Kasumi-1 (cell line): ENCODE measurements at regions not wholly inside any gene's neighbourhood (a gene's known extent, or its start where the extent isn't known, plus 50 kb on each side); places are given as distances from the start of the nearest gene placed in this dataset.
"Not testable (repeated sequence)": the region's sequence is repeated elsewhere in the genome, so short reads cannot be mapped to it uniquely, and the experiment has no call there.

Source experiments
- DNase-seq, 2 experiments: peaks; one replicate each; lab custom pipeline; 2025; lab: John Stamatoyannopoulos, UW

DNA sequence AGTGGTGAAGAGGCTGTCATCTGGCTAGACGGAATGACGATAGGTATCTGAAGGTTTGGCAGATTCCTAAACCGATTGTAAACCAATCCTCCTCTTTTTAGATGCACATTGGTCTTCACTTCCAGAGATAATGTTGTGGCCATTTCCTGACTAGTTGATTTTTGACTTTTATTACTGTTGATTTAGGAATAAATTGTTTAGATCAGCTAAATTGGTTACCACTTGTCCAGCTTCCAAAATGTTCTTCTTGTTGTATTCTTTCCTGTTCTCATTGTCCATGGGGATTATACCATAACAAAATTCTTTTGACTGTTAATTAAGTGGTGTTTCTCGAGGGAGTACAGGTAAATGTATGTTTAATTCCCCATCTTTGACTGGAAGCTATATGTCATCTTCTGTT is 119.7 kb downstream of the MACROH2A1 start:
- no peak for DNase-seq

DNA sequence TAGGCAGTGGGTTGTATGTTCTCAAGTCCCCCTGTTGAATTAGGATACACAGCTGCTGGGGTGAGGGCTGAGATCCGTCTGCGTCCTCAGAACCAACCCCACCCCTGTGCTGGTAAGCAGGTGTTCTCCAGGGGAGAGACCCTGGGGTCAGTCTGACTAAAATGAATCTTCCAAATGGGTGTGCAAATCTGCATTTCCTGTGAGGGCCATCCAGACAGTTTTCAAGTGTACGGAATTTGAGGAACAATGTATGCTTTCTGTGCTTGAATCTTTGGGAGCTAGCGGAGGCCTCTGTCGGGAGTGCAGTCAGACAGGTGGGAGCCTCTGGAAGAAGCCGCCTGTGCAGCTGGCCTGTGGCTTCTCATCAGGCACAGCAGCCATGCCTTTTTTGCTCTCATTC is 122.9 kb downstream of the MACROH2A1 start:
- DNase-seq, result no peak

DNA sequence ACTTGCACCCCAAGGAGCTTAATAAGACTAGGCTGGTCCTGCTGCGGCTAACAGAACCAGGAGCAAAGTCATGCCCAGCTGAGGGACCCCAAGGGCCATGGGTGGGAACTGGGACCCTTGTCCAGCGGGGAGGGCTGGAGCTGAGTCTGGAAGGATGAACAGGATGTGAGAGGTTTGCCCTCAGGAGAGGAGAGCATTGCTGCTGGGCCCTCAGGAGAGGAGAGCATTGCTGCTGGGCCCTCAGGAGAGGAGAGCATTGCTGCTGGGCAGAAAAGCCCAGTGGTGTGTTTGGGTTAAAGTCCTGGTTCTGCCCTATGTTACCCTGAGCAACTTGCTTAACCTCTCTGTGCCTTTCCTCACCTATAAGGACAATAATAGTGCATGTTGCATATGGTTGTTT is 125.8 kb downstream of the MACROH2A1 start:
- DNase-seq, result no peak

DNA sequence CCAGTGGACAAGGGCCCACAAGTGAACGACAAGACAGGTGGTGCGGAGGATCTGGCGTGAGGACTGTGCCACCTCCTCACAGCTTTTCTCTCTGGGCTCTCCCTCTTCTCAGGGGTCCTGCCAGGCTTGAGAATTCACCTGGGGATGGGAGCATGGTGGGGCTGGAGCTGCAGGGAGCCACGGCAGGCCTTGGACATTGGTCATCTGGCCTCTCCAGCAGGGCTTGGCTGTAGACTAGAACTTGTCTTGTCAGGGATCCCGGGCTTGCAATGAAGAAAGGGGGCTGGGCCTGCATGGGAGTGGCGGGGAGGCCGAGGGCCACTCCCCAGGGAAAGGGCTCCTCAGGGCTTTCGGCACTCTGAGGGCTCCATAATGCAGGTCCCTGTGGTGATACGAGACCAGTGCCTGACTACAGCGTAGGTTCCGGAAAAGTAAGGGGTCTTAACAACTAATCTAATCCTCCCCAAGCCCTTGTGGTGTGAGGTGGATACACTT is 126.7 kb downstream of the MACROH2A1 start:
- DNase-seq, result no peak

DNA sequence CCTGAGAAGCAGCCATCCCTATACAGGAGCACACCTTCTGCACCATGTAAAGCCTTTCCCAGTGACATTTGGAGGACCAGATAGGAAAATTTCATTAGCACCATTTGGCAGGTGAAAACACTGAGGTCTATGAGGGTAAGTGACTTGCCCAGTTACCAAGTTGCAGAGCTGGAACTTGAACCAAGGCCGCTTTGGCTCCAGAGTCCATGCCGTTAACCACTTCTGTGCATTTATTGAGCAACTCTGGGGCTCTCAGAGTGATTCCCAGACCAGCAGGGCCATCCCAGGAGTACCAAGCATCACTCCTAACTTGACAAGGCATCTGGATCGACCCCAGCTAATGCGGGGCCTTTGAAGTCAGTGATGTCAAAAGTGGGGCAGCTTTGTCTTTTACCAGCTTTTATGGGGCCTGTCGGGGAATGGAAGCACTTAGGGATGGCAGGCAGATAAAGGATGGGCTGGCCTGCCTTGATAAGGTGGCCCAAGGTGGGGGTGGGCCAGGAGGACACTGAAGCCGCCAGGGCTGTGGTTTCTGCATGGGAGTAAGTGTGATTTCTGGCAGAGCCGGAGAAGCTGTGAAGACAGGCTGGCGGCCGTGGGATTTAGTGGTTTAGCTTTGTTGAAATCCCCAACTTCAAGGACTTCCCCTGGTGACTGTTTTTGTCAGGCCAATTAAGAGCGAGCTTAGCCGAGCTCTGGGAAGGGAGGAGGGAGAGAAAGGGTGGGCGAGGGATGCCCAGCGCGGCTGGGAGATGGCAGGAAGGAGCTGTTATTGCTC is 127.3 kb downstream of the MACROH2A1 start:
- DNase-seq, result no peak

DNA sequence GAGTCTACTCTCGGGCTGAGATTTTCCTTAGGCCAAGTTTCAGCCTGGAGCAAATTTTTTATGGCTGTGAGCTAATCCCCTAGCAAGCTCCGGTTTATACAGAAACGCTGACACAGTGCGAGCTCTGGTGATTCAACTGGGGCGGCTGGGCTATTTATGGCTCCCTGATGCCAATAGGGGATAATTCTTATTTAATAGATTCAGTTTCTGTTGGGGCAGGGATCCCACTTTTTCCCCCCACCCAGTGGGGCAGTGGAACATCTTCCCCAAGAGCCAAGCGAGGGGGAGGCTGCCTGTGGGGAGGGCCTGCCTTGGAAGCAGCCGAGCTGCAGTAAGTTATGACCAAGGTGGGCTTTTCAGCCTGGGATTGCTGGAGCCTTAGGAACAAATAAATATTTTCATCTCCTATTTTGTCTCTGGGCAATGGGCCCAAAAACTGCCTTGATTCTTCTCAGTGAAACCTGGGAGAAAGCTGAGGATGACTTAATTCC is 129.1 kb downstream of the MACROH2A1 start:
- DNase-seq, result no peak

DNA sequence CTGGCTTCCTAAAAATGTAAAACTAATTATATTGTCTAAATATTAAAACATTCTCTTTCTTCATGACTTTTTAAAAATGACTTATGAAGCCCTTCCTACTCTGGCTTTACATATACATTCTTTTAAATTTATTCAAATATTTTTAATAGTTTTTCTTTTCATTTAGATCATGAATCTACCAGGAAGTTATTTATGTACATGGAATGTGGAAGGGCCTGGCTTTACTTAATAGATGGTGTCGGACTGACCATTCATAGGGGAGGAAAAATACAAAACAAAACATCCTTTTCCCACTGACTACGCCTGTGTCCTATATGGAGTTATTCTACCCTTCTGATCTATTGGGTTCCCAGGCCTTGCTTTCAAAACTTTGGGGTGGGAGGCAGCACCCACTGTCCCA is 129.8 kb downstream of the MACROH2A1 start:
- DNase-seq, result no peak

DNA sequence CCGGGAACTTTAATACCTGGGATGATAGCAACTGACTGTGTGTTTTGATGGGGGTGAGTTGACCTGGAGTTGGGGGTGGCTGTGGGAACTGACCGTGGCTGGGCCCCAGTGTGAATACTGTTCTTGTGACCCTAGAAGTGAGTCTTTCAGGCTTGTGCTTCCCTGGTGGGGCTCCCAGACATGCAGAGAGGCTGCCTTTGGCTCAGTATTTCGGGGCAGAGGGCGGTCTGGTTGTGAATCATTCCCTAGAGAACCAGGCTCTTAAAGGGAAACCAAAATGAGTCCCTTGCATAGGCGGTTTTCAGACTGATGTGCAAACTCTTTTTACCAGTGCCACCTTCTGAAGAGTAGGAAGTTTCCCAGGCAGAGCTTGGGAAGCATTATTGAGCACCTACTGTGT is 132.1 kb downstream of the MACROH2A1 start:
- DNase-seq, result no peak

DNA sequence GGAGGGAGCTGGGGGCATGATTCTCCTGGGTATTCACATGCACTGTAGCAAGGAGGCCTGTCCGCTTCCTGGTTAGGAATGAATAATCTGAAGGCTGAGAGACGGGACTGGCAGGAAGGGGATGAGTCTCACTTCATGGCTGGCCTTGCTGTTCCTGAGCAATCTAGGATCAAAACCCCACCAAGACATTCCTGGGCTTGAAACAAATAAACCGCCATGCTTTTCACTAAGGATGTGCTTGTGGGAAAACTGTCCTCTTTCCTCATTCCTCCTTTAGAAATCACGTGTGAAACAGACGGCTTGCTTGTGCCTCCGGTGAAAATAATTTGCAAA is 132.8 kb downstream of the MACROH2A1 start:
- DNase-seq, result no peak

DNA sequence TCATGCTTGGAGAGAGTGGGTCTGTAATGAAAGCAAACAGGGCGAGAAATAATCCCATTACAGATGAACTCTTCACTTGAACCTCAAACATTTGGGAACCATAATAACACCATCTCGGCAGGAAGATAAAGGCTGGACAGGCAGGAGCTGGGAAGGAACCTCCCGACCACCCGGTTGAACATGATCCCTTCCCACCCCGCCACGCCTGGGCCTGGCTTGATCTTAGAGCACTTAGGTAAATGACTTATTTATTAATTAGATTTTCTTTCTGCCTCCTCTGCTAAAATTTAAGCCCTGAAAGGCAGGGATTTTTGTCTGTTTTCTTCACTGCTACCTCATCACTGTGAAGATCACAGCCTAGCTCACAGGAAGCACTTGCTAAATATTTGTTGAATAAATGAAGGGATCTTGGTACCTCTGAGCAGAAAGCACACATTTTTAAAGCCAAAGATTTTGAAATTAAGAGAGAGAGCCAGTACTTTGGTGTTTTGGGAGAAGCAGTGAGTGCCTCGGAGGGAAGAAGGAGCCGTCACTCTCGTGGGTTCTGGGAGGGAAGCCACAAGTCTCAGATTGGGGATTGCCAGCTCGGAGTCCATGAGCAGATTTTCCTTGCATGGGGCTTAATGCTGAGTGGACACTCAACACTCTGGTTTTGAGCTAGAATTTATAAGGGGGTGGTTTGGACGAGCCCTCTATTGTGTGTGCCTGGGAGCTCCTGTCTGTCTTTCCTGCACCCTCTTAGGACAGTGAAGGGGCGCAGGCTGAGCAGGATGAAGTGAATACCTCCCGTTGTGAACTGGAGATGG is 133.3 kb downstream of the MACROH2A1 start:
- no peak for DNase-seq

DNA sequence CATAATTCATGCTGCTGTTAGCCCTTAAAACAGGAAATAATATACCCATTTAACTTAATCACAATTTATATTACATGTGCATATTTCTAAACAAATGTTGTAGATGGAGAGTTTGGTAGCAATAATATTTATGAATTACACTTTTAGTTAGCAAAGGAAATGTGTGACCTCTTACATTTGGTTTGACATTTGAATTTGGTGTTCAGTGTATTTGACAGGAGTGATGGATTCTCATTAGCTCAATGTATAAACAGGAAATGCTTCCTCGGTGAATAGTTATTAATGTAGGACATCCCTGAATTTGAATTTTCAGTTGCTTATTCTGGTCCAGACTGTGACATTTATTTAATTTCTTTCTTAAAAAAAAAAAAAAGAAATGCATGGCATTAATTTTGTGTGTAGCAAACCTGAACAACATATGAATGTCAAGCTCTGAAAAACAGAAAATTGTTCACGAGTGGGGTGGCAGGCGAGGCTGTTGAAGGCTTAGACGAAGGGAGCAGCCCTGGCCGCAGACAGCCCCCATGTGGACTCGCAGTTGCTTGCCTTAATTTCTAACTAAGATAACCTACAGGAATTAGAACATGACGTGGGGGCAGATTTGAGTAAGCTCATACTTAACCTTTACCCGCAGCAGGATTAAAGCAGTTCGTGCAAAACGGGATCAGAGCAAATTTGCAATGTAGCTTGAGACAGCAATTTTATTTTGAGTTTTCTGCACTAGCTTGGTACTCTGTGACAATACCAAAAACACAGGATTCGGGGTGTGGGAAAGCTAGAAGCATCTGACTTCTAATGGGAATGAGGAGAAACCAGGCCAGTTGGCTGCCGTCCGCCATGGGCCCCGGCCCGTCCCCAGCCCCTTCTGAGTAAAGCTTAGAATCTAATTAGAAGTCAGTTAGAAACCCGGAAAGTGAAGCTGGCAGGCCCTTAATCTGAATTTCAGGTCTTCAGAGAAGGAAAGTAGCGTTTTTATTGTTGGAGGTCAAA is 134.3 kb downstream of the MACROH2A1 start:
- no peak for DNase-seq

DNA sequence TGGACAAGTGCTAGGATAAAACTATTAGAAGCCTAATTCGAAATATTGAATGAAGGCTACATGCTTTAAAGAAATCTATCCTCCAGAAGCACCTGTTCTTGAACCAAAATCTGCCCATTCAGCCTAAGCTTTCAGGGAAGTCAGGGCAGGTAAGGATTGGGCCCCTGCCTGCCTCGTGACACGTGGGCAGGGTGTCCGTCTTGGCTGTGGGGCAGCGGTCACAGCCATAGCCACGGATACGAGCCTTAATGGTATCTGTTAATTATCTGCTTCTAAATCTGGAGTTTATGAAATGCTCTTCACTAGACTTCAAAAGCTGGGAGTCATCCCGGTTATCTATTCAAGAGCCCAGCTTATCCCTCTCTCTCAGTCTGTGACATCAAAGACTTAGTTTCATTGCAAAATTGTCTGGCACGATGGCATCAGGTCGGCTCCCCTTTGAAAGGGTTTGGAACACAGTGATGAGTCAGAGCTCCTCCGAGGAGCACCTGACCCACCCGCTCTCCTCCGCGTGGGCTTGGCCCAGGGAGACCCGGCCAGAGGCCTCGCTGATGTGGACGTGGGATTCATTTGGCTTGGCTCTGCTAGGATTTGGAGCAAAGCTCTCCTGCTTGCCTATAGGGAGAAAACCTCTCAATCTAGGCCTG is 135.9 kb downstream of the MACROH2A1 start:
- DNase-seq, result no peak

DNA sequence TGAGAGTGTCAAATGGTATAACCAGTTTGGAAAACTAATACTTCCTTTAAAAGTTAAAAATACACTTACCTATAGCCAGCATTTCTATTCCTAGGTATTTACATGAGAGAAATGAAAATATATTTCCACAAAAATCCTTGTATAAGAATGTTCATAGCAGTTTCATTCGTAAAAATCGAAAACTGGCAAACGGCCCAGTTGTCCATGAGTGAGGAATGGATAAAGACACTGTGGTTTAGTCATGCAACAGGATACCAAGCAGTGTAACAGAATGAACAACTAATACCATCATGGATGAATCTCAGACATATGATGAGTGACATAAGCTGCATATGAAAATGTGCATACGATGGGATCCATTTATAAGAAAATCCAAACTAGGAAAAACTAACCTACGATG is 136.7 kb downstream of the MACROH2A1 start:
- no peak for DNase-seq

DNA sequence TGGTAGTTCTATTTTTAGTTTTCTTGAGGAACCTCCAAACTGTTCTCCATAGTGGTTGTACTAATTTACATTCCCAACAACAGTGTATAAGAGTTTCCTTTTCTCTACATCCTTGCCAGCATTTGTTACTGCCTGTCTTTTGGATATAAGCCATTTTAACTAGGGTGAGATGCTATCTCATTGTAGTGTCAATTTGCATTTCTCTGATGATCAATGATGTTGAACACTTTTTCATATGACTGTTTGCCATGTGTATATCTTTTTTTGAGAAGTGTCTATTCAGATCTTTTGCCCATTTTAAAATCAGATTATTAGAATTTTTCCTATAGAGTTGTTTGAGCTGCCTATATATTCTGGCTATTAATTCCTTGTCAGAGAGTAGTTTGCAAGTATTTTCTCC is 138.9 kb downstream of the MACROH2A1 start:
- DNase-seq, result not testable (repeated sequence)

DNA sequence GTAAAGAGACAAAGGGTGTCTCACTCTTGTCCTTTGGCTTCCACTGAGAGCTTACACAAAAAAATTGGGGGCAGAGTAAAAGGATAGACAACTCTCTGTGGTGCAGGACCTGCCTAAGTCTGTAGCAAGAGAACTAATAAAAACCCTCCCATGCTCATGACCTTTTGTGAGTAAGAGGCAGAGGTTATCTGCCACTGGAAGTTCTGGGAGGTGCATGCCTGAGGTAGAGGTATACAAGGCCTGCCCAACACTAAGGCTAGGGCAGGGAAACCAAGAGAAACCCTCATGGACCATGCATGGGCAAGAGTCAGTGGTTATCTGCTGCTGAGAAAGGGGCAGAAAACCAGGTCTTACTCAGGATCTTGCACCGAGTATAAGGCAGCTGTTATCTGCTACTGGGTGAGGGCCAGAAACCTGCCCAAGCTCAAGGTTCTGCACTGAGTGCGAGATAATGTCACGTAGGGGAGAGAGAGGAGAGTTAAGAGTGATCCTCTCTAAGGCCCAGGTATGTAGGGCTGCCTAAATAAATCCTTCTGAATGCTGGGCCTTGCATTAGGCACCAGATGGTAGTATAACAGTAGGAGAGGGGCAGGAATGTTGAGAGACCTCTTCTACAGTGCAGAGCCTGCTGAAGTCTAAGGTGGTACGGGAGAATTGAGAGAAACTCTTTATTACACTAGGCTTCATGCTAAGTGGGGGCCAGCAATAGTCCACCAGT is 143.4 kb downstream of the MACROH2A1 start:
- DNase-seq, result no peak

DNA sequence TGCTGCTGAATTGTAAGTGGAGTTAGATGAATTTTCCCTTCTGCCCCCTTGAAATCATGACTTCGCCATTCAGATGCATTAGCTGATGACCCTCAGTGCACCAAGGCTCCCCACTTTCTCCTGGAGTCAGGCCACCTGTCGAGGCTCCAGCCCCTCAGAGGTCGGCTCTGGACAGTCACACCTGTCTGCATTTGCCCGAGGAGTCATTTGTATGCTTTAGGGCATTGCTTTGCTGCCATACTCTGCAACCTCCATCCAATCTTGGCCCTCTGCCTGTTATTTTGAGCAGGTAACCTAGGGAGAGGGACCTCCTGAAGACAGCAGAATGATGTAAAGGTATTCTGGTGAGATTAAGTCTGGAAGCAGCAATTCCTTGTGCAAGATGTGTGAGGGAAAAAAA is 144.8 kb downstream of the MACROH2A1 start:
- DNase-seq, result no peak

DNA sequence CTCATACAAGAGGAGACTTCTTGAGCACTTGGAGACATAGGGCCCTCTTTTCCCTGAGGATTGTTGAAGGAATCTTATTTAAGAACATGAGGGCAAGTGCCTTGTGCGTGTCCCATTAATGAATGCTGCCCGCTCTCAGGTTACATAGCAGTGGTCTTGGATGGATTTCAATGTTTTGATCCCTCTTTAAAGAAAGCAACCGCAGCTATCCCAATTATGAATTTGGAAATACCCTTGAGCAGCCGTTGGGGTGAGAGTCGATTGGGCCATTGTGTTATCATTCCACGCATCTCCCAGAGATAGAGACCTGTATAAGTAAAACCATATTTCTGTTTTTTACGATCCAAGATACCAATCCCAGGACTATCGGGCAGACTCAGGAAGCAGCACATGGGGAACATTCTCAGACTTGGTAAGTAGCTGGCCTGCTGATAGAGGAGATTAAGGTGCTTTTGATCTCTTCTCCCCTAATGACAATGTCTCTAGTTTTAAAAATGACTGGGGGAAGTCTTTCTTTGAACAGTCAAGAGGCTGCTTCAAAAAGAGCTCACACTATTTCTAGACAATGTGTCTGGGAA is 145.3 kb downstream of the MACROH2A1 start:
- DNase-seq, result no peak

DNA sequence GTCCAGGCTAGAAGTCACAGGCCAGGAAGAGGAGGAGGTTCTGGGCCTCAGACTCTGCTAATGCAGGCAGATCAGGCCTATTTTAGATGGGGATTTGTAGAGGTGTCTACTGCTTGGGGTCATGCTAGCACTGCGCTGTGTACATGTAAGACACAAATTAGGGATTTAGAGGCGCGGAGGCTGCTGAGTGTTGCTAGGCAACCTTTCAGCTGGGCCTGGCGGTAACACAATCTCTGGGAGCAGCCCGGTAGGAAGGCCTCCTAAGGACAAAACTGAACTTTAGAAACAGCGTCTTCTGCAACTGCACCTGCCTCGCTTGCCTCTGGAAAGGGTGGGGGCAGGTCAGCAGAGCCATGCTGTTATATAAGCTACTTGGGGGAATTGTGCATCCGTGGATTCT is 147.9 kb downstream of the MACROH2A1 start:
- DNase-seq, result no peak

DNA sequence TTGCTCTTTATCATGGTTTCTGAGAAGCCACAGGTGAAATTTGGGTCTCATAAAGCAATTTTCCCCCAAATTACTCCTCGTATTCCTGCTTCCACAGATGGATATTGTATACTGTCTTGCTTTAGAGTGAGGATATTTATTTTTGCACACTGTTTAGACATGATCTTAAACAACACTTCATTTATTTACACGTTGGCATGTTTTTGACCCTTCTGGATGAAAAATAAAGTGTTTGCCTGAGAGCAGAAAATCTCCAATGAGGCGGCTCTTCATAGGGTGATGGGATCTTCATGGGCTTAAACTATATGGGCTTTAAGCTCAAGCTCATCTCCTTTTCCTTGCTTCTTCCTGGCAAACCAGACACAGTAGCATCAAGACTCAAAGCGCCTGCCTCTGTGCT is 148.4 kb downstream of the MACROH2A1 start:
- no peak for DNase-seq

DNA sequence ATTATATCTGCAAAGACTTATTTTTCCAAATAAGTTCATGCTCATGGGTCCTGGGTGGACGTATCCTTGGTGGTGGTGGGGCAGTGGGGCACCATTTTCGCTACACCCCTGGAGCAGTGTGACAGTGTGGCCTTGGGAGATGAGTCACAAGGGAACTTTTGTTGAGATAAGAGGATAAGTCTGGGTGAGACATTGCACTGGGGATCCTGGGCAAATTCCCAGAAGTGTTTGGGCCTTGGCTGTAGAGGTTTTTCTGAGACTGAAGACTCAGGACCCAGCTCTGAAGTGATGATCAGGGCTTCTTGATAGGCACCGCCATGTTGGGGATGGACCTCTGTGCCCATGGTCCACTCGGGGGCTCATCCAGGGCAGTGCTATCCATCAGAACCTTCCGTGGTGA is 149.4 kb downstream of the MACROH2A1 start:
- DNase-seq, result no peak
